ENCODE measurements at regions not wholly inside any gene's neighbourhood (a gene's known extent, or its start where the extent isn't known, plus 50 kb on each side); places are given as distances from the start of the nearest gene placed in this dataset.

DNA sequence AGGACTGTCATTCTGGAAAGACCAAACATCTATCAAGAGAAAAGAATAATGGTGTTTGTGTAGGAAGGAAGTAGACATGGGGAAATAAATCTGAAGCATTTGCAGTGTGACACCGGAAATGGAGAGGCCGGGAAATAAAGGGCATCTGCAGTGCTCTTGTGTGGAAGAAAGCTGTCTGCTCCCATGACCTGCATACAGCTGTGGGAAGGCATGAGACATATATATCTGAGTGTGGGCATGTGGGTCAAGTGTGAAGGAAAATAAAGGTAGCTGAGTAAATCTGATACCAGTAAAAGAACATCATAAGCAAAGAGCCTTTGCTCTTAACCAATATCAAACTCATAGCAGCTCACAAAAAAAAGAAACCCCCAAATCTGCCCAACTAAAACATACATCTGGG, 72.1 kb upstream of the OR5AK2 start:
- Histone ChIP-seq H3K9me3 (ENCODE audit: control insufficient read depth, low read depth, low read length) (no peaks in the 10 kb centered on the region), H3K27ac (ENCODE audit: control insufficient read depth, insufficient read depth, low read length) (no peak overlapping the region), H3K4me3 (ENCODE audit: control insufficient read depth in 2 of 3, extremely low read depth in 1 of 3, insufficient read depth in 2 of 3, low read depth in 1 of 3, low read length in 3 of 3) (no peak overlapping the region), H3K79me2 (ENCODE audit: control insufficient read depth, insufficient read depth, low read length) (no peaks in the 10 kb centered on the region), H2AFZ (ENCODE audit: control insufficient read depth, low read length) (no peak overlapping the region), H3K4me2 (ENCODE audit: control insufficient read depth, extremely low read depth, insufficient read depth, low read depth, low read length) (no peak overlapping the region), H4K20me1 (ENCODE audit: control insufficient read depth, extremely low read depth, insufficient read depth, low read length) (no peaks in the 10 kb centered on the region), H3K4me1 (ENCODE audit: control insufficient read depth, extremely low read depth, insufficient read depth, low read length) (no peaks in the 10 kb centered on the region), H3K27me3 (ENCODE audit: control insufficient read depth, extremely low read depth, insufficient read depth, low read length) (no peaks in the 10 kb centered on the region), H3K36me3 (ENCODE audit: control insufficient read depth in 2 of 2, extremely low read depth in 1 of 2, insufficient read depth in 2 of 2, low read length in 2 of 2) (no peaks in the 10 kb centered on the region), H3K9me1 (ENCODE audit: control insufficient read depth, extremely low read depth, insufficient read depth, low read length) (no peaks in the 10 kb centered on the region), H3K9ac (ENCODE audit: control insufficient read depth, extremely low read depth, insufficient read depth, low read length) (no peak overlapping the region)
- FAIRE-seq: no peak
- dilution Hi-C loops (cut with MboI; ENCODE audit: extremely low pct_ligation_motif_present, low sequenced_read_pairs): no loop called here
- TF ChIP-seq, protein P1, sequence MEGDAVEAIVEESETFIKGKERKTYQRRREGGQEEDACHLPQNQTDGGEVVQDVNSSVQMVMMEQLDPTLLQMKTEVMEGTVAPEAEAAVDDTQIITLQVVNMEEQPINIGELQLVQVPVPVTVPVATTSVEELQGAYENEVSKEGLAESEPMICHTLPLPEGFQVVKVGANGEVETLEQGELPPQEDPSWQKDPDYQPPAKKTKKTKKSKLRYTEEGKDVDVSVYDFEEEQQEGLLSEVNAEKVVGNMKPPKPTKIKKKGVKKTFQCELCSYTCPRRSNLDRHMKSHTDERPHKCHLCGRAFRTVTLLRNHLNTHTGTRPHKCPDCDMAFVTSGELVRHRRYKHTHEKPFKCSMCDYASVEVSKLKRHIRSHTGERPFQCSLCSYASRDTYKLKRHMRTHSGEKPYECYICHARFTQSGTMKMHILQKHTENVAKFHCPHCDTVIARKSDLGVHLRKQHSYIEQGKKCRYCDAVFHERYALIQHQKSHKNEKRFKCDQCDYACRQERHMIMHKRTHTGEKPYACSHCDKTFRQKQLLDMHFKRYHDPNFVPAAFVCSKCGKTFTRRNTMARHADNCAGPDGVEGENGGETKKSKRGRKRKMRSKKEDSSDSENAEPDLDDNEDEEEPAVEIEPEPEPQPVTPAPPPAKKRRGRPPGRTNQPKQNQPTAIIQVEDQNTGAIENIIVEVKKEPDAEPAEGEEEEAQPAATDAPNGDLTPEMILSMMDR (optimal IDR thresholded peaks at IDR 0.05 in 1 of 3, IDR thresholded peaks at IDR 0.05 in 1 of 3, conservative IDR thresholded peaks at IDR 0.05 in 1 of 3; ENCODE audit: extremely low read depth in 1 of 3, insufficient read depth in 2 of 3, low read length in 3 of 3): no peak
- no peak for TF ChIP-seq EZH2 (IDR thresholded peaks at IDR 0.05; ENCODE audit: low read length)
- no peak for DNase-seq (ENCODE audit: low read depth, low spot score)

DNA sequence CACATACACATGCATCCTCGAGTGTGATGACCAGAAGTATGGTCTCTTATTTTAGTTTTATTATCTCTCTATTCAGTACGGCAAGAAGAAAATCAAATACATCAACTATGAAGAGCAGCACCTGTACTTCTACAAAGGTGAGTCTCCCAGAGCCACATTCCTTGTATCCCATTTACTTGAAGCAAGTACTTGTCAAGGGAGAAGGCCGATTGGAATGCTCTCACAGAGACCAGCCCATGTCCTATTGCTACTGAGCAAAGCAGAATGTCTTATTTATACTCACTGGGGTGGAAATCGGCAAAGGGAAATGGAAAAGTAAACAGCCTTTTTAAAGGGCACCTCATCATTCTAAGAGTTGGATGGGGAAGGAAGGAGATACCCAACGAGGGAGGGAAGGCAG, 72.6 kb upstream of the OR5AK2 start:
- no peak overlapping the region for H2AFZ ChIP-seq (ENCODE audit: control insufficient read depth, low read length)

More for the DNA sequence above, 72.6 kb upstream of the OR5AK2 start:
- Histone ChIP-seq H3K4me3 (ENCODE audit: control insufficient read depth in 2 of 3, extremely low read depth in 1 of 3, insufficient read depth in 2 of 3, low read depth in 1 of 3, low read length in 3 of 3) (no peak overlapping the region), H3K79me2 (ENCODE audit: control insufficient read depth, insufficient read depth, low read length) (no peaks in the 10 kb centered on the region), H3K4me1 (ENCODE audit: control insufficient read depth, extremely low read depth, insufficient read depth, low read length) (peaks cover 4% of the 10 kb centered on the region), H3K9me1 (ENCODE audit: control insufficient read depth, extremely low read depth, insufficient read depth, low read length) (no peaks in the 10 kb centered on the region), H3K9ac (ENCODE audit: control insufficient read depth, extremely low read depth, insufficient read depth, low read length) (no peak overlapping the region), H3K27me3 (ENCODE audit: control insufficient read depth, extremely low read depth, insufficient read depth, low read length) (no peaks in the 10 kb centered on the region), H3K27ac (ENCODE audit: control insufficient read depth, insufficient read depth, low read length) (no peak overlapping the region), H3K36me3 (ENCODE audit: control insufficient read depth in 2 of 2, extremely low read depth in 1 of 2, insufficient read depth in 2 of 2, low read length in 2 of 2) (no peaks in the 10 kb centered on the region), H3K4me2 (ENCODE audit: control insufficient read depth, extremely low read depth, insufficient read depth, low read depth, low read length) (no peak overlapping the region), H4K20me1 (ENCODE audit: control insufficient read depth, extremely low read depth, insufficient read depth, low read length) (no peaks in the 10 kb centered on the region), H3K9me3 (ENCODE audit: control insufficient read depth, low read depth, low read length) (no peaks in the 10 kb centered on the region)
- TF ChIP-seq EZH2 (IDR thresholded peaks at IDR 0.05; ENCODE audit: low read length): no peak
- TF ChIP-seq, protein P1 (optimal IDR thresholded peaks at IDR 0.05 in 1 of 3, IDR thresholded peaks at IDR 0.05 in 1 of 3, conservative IDR thresholded peaks at IDR 0.05 in 1 of 3; ENCODE audit: extremely low read depth in 1 of 3, insufficient read depth in 2 of 3, low read length in 3 of 3): no peak
- dilution Hi-C loops (cut with MboI; ENCODE audit: extremely low pct_ligation_motif_present, low sequenced_read_pairs): no loop called here
- DNase-seq (ENCODE audit: low read depth, low spot score) (no peak), FAIRE-seq (no peak)

All from keratinocyte (primary cell).